HUES48 (cell line): ENCODE measurements at regions not wholly inside any gene's neighbourhood (a gene's known extent, or its start where the extent isn't known, plus 50 kb on each side); places are given as distances from the start of the nearest gene placed in this dataset.

Source experiments
- H3K27ac ChIP-seq: one replicate; pipeline ENCODE4 v1.7.0; 2013; ENCODE audit warnings: low read depth, low read length, inconsistent platforms
- H3K27me3 ChIP-seq: 2 replicates; pipeline ENCODE4 v1.6.1; 2013; ENCODE audit warnings: mild to moderate bottlenecking, low read length; ENCODE audit not compliant: control insufficient read depth, insufficient read depth
- H3K36me3 ChIP-seq: 2 replicates; pipeline ENCODE4 v1.6.1; 2013; ENCODE audit warnings: low read length; ENCODE audit not compliant: control insufficient read depth, insufficient read depth
- H3K4me1 ChIP-seq: 2 replicates; pipeline ENCODE4 v1.6.1; 2013; ENCODE audit warnings: mild to moderate bottlenecking, low read length; ENCODE audit not compliant: control insufficient read depth, insufficient read depth
- H3K4me3 ChIP-seq: 2 replicates; pipeline ENCODE4 v1.5.1; 2013; ENCODE audit warnings: mild to moderate bottlenecking, low read depth, low read length
- H3K9ac ChIP-seq: 2 replicates; pipeline ENCODE4 v1.6.1; 2013; ENCODE audit warnings: mild to moderate bottlenecking, low read depth, low read length, moderate library complexity
- H3K9me3 ChIP-seq: 2 replicates; pipeline ENCODE4 v1.6.1; 2013; ENCODE audit warnings: low read length; ENCODE audit not compliant: control insufficient read depth, insufficient read depth

- H3K27ac ChIP-seq = no peak overlapping the region
- H3K4me1 ChIP-seq = no peaks in the 10 kb centered on the region
- no peaks in the 10 kb centered on the region for H3K27me3 ChIP-seq
- H3K9me3 ChIP-seq = no peaks in the 10 kb centered on the region
- no peaks in the 10 kb centered on the region for H3K36me3 ChIP-seq
- H3K9ac ChIP-seq = no peak overlapping the region
- no peak overlapping the region for H3K4me3 ChIP-seq
Measured at GRCh38 chr3:1852950-1853349, 245.7 kb upstream of the CNTN4 start.

- H3K4me3 ChIP-seq = no peak overlapping the region
- H3K4me1 ChIP-seq = no peaks in the 10 kb centered on the region
- H3K9me3 ChIP-seq = no peaks in the 10 kb centered on the region
- H3K27me3 ChIP-seq = no peaks in the 10 kb centered on the region
- no peak overlapping the region for H3K9ac ChIP-seq
- H3K36me3 ChIP-seq = no peaks in the 10 kb centered on the region
- H3K27ac ChIP-seq = no peak overlapping the region
Measured at GRCh38 chr3:1855841-1856240, 242.8 kb upstream of the CNTN4 start.

- Histone ChIP-seq H3K9ac (no peak overlapping the region), H3K27ac (no peak overlapping the region), H3K4me3 (no peak overlapping the region), H3K9me3 (no peaks in the 10 kb centered on the region), H3K36me3 (no peaks in the 10 kb centered on the region), H3K27me3 (no peaks in the 10 kb centered on the region), H3K4me1 (no peaks in the 10 kb centered on the region)
Measured at GRCh38 chr3:1870738-1871137, 227.9 kb upstream of the CNTN4 start.

GRCh38 chr3:1883534-1883933, 215.1 kb upstream of the CNTN4 start:
- Histone ChIP-seq H3K27ac (no peak overlapping the region), H3K4me1 (no peaks in the 10 kb centered on the region), H3K9me3 (peaks cover 5% of the 10 kb centered on the region), H3K27me3 (no peaks in the 10 kb centered on the region), H3K4me3 (no peak overlapping the region), H3K36me3 (no peaks in the 10 kb centered on the region), H3K9ac (no peak overlapping the region)

GRCh38 chr3:1892459-1892858, 206.2 kb upstream of the CNTN4 start:
- Histone ChIP-seq H3K27ac (no peak overlapping the region), H3K4me3 (no peak overlapping the region), H3K36me3 (no peaks in the 10 kb centered on the region), H3K27me3 (no peaks in the 10 kb centered on the region), H3K4me1 (no peaks in the 10 kb centered on the region), H3K9me3 (peaks cover 47% of the 10 kb centered on the region), H3K9ac (no peak overlapping the region)

GRCh38 chr3:1902416-1902815, 196.2 kb upstream of the CNTN4 start:
- Histone ChIP-seq H3K27me3 (no peaks in the 10 kb centered on the region), H3K4me1 (no peaks in the 10 kb centered on the region), H3K27ac (no peak overlapping the region), H3K9me3 (no peaks in the 10 kb centered on the region), H3K36me3 (no peaks in the 10 kb centered on the region), H3K4me3 (no peak overlapping the region), H3K9ac (no peak overlapping the region)

- H3K27ac ChIP-seq = no peak overlapping the region
- no peaks in the 10 kb centered on the region for H3K36me3 ChIP-seq
- H3K4me3 ChIP-seq = no peak overlapping the region
- H3K9me3 ChIP-seq = no peaks in the 10 kb centered on the region
- no peaks in the 10 kb centered on the region for H3K4me1 ChIP-seq
- H3K27me3 ChIP-seq = no peaks in the 10 kb centered on the region
- H3K9ac ChIP-seq = no peak overlapping the region
Measured at GRCh38 chr3:1903111-1903510, 195.6 kb upstream of the CNTN4 start.

GRCh38 chr3:1907911-1908310, 190.8 kb upstream of the CNTN4 start:
- Histone ChIP-seq H3K9me3 (no peaks in the 10 kb centered on the region), H3K27ac (no peak overlapping the region), H3K4me1 (no peaks in the 10 kb centered on the region), H3K27me3 (no peaks in the 10 kb centered on the region), H3K9ac (no peak overlapping the region), H3K4me3 (no peak overlapping the region), H3K36me3 (no peaks in the 10 kb centered on the region)

GRCh38 chr3:1908651-1909445, 189.8 kb upstream of the CNTN4 start:
- no peak overlapping the region for H3K27ac ChIP-seq
- H3K27me3 ChIP-seq = no peaks in the 10 kb centered on the region
- H3K9me3 ChIP-seq = no peaks in the 10 kb centered on the region
- H3K9ac ChIP-seq = no peak overlapping the region
- no peaks in the 10 kb centered on the region for H3K36me3 ChIP-seq
- no peaks in the 10 kb centered on the region for H3K4me1 ChIP-seq
- H3K4me3 ChIP-seq = no peak overlapping the region

GRCh38 chr3:1910322-1910721, 188.3 kb upstream of the CNTN4 start:
- Histone ChIP-seq H3K9me3 (no peaks in the 10 kb centered on the region), H3K9ac (no peak overlapping the region)

GRCh38 chr3:1929788-1930414, 168.8 kb upstream of the CNTN4 start:
- no peak overlapping the region for H3K9ac ChIP-seq
- no peaks in the 10 kb centered on the region for H3K36me3 ChIP-seq
- no peaks in the 10 kb centered on the region for H3K9me3 ChIP-seq
- H3K4me1 ChIP-seq = no peaks in the 10 kb centered on the region
- no peak overlapping the region for H3K4me3 ChIP-seq
- no peak overlapping the region for H3K27ac ChIP-seq
- H3K27me3 ChIP-seq = no peaks in the 10 kb centered on the region

More at GRCh38 chr3:1910322-1910721, 188.3 kb upstream of the CNTN4 start:
- Histone ChIP-seq H3K4me3 (no peak overlapping the region), H3K4me1 (no peaks in the 10 kb centered on the region), H3K27me3 (no peaks in the 10 kb centered on the region), H3K36me3 (no peaks in the 10 kb centered on the region), H3K27ac (no peak overlapping the region)
